ENCODE measurements at regions not wholly inside any gene's neighbourhood (a gene's known extent, or its start where the extent isn't known, plus 50 kb on each side); places are given as distances from the start of the nearest gene placed in this dataset.

GRCh38 chr1:148355976-148356375 lies 127.1 kb downstream of the PPIAL4G start:
- no peaks in the 10 kb centered on the region for H3K36me3 ChIP-seq
- H3K4me3 ChIP-seq: no peak overlapping the region
- WGBS, 2 donors: 55 to 80% methylated on average over 2 of the region's 2 CpGs
- peaks cover 0 to 88% (median 41%) of the 10 kb centered on the region in 3 donors for H3K27me3 ChIP-seq
- H3K4me1 ChIP-seq: no peaks in the 10 kb centered on the region
- no peak for DNase-seq
- no peaks in the 10 kb centered on the region for H3K9me3 ChIP-seq
- H3K27ac ChIP-seq: no peak overlapping the region
- no peak for TF ChIP-seq POLR2AphosphoS5 (IDR thresholded peaks at IDR 0.05)
- no peak for TF ChIP-seq POLR2A (IDR thresholded peaks at IDR 0.05)
- TF ChIP-seq EP300 (IDR thresholded peaks at IDR 0.05): no peak
- TF ChIP-seq CTCF (IDR thresholded peaks at IDR 0.05): no peak
- intact Hi-C loops (cut with DNase I): no loop called here

- intact Hi-C loops (cut with DNase I): no loop called here
- no peak for TF ChIP-seq EP300 (IDR thresholded peaks at IDR 0.05)
- TF ChIP-seq CTCF (IDR thresholded peaks at IDR 0.05): no peak
- no peak for TF ChIP-seq POLR2AphosphoS5 (IDR thresholded peaks at IDR 0.05)
- TF ChIP-seq POLR2A (IDR thresholded peaks at IDR 0.05): no peak
- WGBS, 2 donors: 75 to 96% methylated on average over 15 of the region's 15 CpGs
- no peaks in the 10 kb centered on the region for H3K4me1 ChIP-seq
- H3K36me3 ChIP-seq: no peaks in the 10 kb centered on the region
- peaks cover 0 to 87% (median 43%) of the 10 kb centered on the region in 3 donors for H3K27me3 ChIP-seq
- no peaks in the 10 kb centered on the region for H3K9me3 ChIP-seq
- no peak for DNase-seq
- no peak overlapping the region for H3K4me3 ChIP-seq
- H3K27ac ChIP-seq: no peak overlapping the region
These were observed 128.2 kb downstream of the PPIAL4G start for GRCh38 chr1:148354913-148355308.

DNA sequence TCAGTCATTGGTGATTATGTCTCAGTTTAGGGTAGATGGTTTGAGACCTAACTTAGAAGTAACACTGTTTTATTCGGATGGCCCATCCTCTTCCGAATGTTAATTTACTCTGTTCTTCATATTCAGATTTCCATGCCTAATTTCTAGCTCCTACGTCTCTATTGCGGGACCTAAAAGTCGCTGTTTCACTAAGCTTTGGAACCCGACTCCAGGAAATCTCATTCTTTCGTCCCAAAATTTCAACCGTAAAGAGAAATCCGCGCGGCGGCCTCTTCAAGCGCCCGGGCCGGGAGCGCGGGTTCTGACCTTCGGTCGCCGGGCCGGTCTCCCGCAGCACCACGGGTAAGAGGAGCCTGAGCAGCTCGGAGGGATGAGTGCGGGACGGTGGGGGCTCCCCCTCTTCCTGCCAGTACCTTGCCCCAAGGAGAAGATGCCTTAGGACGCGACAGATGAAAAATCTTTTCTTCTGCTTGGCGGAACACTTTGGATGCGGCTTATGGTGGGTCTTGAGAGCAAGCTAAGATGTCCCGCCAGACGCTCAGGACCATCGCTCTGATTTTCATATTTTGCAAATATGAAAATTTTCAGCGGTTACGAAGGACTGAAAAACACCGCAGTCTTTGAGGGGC lies 128.7 kb downstream of the PPIAL4G start:
- no peaks in the 10 kb centered on the region for H3K9me3 ChIP-seq
- intact Hi-C loops (cut with DNase I): no loop called here
- 27 to 70% methylated on average over 36 of the region's 36 CpGs for WGBS, 2 donors
- DNase-seq: no peak
- H3K27ac ChIP-seq: no peak overlapping the region
- H3K36me3 ChIP-seq: no peaks in the 10 kb centered on the region
- no peak overlapping the region for H3K4me3 ChIP-seq
- no peaks in the 10 kb centered on the region for H3K4me1 ChIP-seq
- H3K27me3 ChIP-seq: peaks cover 0 to 87% (median 43%) of the 10 kb centered on the region in 3 donors
- TF ChIP-seq EP300 (IDR thresholded peaks at IDR 0.05) (no peak), POLR2AphosphoS5 (IDR thresholded peaks at IDR 0.05) (no peak), POLR2A (IDR thresholded peaks at IDR 0.05) (no peak), CTCF (IDR thresholded peaks at IDR 0.05) (no peak)

DNA sequence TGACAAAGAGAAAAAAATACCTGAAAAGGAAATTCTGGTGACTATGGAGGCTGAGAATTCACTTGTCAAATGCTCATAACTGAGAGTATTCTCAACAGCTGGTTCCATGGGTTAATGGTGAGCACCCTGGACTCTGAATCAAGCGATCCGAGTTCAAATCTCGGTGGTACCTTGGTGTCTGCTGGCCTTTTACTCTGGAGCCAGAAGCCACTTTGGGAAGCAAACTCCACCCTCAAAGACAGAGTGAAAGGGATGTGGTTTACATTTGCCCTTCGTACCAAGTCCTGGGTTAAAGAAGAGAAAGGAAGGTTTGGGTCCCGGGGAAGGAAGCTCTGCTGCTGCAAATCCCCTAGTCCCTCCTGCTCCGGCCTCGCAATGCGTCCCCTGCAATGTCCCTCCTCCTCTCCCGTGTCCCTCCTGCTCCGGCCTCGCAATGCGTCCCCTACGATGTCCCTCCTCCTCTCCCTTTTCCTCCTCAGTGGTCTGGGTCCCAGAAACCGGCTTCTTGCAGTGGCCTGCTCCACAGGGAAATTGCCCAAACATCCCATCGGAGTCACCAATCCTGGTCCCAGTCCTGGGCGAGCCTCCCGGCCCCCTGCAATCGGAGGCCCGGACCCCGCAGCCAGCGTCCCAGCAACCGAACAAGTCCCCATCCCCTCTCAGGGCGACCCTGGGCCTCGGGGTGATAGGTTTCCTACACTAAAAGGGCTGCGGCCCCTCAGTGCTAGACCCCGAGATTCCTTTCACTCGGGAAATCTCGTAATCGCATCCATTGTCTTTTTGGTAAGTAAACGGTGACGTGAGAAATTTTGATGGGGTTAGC lies 129.4 kb downstream of the PPIAL4G start:
- Histone ChIP-seq H3K27me3 (peaks cover 0 to 88% (median 43%) of the 10 kb centered on the region in 3 donors), H3K27ac (no peak overlapping the region), H3K4me1 (no peaks in the 10 kb centered on the region), H3K36me3 (no peaks in the 10 kb centered on the region), H3K4me3 (no peak overlapping the region), H3K9me3 (no peaks in the 10 kb centered on the region)
- intact Hi-C loops (cut with DNase I): no loop called here
- DNase-seq: no peak
- WGBS, 2 donors: 53 to 81% methylated on average over 31 of the region's 31 CpGs
- no peak for TF ChIP-seq EP300 (IDR thresholded peaks at IDR 0.05)

- intact Hi-C loops (cut with DNase I): no loop called here
- no peak overlapping the region for H3K4me3 ChIP-seq
- no peak for TF ChIP-seq CTCF (IDR thresholded peaks at IDR 0.05)
- TF ChIP-seq EP300 (IDR thresholded peaks at IDR 0.05): no peak
- no peak for TF ChIP-seq POLR2A (IDR thresholded peaks at IDR 0.05)
- no peak for TF ChIP-seq POLR2AphosphoS5 (IDR thresholded peaks at IDR 0.05)
- no peaks in the 10 kb centered on the region for H3K36me3 ChIP-seq
- no peaks in the 10 kb centered on the region for H3K4me1 ChIP-seq
- WGBS, 2 donors: 79 to 85% methylated on average over 8 of the region's 8 CpGs
- H3K27me3 ChIP-seq: peaks cover 0 to 91% (median 43%) of the 10 kb centered on the region in 3 donors
- DNase-seq: no peak
- no peaks in the 10 kb centered on the region for H3K9me3 ChIP-seq
- H3K27ac ChIP-seq: no peak overlapping the region
These were observed 130.5 kb downstream of the PPIAL4G start for GRCh38 chr1:148352470-148353053.
